NCI-H2029 treated with DMSO at 0.1 percent for 48 hours (cell line): ENCODE measurements at regions not wholly inside any gene's neighbourhood (a gene's known extent, or its start where the extent isn't known, plus 50 kb on each side); places are given as distances from the start of the nearest gene placed in this dataset.
"Not testable (repeated sequence)": the region's sequence is repeated elsewhere in the genome, so short reads cannot be mapped to it uniquely, and the experiment has no call there.

Experiments
- DNase-seq: peaks from one replicate; lab custom pipeline; 2025; lab: John Stamatoyannopoulos, UW

- DNase-seq = no peak
Measured at GRCh38 chr12:28776220-28776619, 372.9 kb upstream of the FAR2 start.

- DNase-seq = no peak
Measured at GRCh38 chr12:28776913-28777422, 372.1 kb upstream of the FAR2 start.

GRCh38 chr12:28777603-28778365 is 371.3 kb upstream of the FAR2 start:
- no peak for DNase-seq

GRCh38 chr12:28780096-28780495 is 369.0 kb upstream of the FAR2 start:
- DNase-seq = no peak

GRCh38 chr12:28780960-28781359 is 368.1 kb upstream of the FAR2 start:
- DNase-seq = no peak

DNA sequence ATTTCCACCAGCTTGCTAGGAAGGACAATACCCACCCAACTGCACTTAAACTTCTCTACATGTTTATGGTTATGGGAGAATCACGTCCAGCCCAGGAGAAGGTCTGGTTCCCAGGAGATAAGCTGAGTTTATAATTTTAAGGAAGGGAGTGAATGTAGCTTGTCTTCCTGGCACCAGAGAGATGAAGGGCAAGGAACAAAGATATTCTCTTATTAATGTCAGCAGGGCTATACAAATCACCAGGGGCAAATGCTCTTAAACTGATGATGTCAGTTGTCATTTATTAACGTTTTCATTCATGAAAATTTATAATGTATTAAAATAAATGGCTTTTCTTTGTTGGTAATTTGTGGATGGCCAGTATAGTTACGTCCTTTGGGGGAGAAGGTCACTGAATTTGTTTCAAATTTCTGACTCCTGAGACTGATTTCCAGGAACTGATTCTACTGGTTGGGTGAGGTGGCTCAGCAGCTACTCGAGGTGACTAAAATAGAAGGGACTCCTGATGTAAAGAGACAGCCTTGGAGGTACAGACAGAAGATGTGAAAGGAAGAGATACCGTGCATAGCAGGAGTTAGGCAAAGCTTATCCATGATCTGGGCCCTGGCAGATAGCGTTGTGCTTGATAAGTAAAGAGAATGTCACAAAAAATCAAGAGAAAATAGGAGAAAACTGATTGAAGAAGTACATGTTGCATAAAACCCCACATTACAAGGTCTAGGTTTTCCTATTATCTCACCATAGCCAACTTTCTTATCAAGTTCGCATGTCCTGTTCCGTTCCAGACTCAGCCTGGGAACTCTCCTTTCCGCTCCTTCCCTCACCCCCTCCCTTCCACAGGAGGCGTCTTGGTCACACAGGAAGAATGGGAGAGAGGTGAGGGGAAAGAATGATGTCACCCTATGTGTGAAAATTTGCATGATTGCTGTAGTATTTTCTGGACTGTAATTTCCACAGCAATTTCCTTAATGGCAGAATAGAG is 367.1 kb upstream of the FAR2 start:
- no peak for DNase-seq

DNA sequence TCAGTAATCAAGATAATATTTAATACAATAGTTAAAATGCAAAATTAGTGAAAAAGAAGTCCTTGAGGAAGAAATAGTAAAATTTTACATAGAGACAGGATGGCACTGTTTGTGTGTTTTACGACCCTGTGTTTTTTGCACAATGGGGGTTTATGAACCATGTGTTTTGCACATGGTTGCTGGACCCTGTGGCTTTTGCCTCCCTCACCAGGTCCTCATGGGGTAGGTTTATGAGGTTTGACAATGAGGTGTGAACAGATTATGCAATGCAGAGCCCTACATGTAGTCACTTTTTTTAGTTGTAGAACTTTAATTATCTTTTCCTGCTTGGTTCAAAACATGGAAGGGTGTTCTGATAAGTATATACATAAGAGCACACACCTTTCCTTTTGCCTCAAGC is 366.3 kb upstream of the FAR2 start:
- no peak for DNase-seq

DNA sequence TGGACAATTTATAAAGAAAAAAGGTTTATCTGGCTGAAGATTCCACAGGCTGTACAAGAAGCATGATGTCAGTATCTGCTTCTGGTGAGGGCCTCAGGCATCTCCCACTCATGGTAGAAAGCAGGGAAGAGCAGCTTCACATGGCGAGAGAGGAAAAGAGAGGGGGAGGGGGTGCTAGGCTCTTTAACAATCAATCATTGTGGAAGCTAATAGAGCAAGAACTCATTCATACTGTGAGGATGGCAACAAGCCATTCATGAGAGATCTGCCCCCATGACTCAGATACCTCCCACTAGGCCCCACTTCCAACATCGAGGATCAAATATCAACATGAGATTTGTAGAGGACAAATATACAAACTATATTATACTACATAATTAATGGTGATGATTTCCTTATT is 361.9 kb upstream of the FAR2 start:
- DNase-seq = no peak

DNA sequence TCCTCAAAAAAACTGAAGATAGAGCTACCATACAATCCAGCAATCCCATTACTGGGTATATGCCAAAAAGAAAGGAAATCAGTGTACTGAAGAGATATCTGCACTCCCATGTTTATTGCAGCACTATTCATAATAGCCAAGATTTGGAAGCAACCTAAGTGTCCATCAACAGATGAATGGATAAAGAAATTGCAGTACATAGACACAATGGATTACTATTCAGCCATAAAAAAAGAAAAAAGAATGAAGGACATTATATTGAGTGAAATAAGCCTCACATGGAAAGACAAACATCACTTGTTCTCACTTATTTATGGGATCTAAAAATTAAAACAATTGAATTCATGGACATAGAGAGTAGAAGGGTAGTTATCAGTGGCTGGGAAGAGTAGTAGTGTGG is 360.8 kb upstream of the FAR2 start:
- DNase-seq = not testable (repeated sequence)

GRCh38 chr12:28793581-28794151 is 355.4 kb upstream of the FAR2 start:
- DNase-seq = no peak

DNA sequence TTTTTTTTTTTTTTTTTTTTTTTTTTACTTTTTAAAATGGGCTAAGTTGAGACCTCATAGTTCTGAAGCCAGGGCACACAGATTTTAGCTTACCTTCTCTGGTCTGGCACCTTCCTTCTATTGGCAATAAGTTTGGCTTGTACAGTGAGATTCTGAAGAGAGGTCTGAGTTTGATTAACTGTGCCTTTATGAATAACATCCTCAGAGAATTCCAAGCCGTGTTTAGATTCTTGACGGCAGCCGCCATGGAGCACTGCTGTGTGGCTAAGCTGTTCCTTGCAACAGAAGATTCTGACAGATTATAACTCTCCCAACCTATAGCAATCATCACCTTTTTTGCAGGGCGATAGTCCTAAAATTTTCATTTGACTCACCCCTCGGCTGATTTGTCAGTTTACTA is 354.9 kb upstream of the FAR2 start:
- DNase-seq = no peak

- no peak for DNase-seq
Measured at GRCh38 chr12:28794786-28795185, 354.3 kb upstream of the FAR2 start.

DNA sequence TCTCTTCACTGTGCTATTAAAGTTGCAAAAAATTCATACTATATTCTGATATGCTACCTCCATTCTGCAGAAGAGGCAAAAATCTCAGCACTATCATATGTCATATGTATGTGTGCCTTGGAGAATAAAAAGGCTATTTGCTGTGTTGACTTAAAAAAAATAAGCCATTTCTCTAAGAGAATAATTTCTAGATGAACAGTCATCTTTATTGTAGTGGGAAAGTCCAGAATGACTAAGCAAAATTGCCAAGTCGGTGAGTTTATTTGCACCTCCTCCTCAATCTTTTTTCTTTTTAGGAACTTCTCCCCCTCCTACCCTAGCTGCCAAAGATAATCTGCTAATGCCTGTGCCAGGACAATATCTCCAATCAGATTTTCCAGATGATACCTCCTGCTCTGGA is 353.8 kb upstream of the FAR2 start:
- DNase-seq = no peak

DNA sequence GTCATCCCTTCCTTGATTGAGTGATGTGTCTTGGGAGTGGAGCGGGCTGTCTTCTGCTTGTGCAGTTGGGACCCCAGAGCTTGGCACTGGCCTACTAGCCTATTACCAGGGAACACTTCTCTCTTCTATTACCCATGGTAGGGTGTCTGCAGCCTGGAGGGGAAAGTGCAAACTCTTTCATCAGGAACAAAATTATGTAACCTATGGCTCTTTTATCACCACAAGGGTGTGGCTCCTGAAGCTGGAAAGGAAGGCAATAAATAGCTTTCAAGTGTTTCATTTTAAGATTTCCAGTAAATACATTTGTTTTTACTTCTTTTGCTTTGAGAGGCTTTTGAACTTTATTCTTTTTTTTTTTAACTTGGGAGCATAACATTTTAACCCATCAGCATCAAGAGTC is 349.7 kb upstream of the FAR2 start:
- DNase-seq = no peak

DNA sequence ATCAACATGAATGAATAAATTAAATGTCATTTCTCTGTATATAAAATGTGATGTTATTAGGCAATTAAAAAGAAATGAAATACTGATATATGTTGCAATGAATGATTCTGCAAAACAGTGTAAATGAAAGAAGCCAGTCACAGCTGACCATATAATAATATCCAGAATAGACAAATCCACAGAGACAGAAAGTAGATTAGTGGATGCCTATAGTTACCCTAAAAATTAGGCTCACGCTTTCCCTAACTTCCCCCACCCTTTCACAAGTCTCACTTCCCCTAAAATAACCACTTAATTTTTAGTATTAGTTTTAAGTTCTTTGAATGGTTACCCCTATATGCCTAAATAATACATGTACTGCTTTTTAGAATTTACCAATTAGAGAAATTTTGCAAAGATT is 348.9 kb upstream of the FAR2 start:
- no peak for DNase-seq

GRCh38 chr12:28802706-28803438 is 346.2 kb upstream of the FAR2 start:
- DNase-seq = no peak

DNA sequence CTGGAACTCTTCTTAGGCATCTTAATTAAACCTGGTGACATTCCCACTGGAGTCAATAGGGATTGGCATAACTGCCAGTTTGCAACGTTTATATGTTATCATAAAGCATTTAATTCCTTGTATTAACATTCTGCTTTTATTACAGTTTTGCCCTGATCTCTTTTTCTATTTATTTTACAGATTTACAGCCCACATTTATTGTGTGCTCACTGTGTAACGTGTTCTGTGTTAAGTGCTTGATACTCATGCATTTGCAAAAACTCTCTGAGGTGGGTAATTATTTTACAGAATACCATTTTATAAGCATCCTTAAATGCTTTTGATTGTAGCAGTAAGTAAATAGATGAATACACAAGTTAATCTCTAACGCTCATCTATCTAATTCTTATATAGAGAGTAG is 341.5 kb upstream of the FAR2 start:
- DNase-seq = no peak

GRCh38 chr12:28811457-28811856 is 337.6 kb upstream of the FAR2 start:
- no peak for DNase-seq

GRCh38 chr12:28814246-28814645 is 334.8 kb upstream of the FAR2 start:
- no peak for DNase-seq

GRCh38 chr12:28817524-28817923 is 331.6 kb upstream of the FAR2 start:
- no peak for DNase-seq

DNA sequence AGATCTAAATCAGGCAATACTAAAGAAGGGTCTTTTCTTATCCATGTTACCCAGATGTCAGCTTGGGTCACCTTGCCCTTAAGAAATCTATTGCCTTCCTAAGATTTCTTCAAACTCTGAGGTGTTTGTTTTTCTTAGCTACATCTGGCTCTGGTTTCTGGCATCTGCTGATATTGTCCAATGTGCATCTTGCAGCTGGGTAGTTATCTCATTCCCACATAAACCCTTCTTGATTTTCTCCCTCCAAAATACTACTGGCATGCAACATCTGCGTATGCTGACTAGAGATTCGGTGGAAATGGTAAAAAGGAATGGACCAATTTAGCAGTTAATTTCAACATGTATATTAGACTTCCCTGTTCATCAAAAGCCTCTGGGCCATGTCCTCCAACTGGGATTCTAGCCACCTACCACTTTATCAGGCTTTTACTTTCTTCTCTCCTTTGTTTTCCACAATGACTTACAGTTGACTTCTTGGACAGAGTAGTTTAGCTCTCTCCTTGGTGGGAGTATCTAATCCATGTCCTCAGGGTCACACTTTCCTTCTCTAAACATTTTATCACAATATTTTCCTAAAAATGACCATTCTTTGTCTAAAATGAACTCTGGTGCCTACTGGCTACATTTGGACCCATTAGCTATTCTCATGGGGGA is 324.8 kb upstream of the FAR2 start:
- DNase-seq = no peak
